ENCODE measurements at regions not wholly inside any gene's neighbourhood (a gene's known extent, or its start where the extent isn't known, plus 50 kb on each side); places are given as distances from the start of the nearest gene placed in this dataset.

DNA sequence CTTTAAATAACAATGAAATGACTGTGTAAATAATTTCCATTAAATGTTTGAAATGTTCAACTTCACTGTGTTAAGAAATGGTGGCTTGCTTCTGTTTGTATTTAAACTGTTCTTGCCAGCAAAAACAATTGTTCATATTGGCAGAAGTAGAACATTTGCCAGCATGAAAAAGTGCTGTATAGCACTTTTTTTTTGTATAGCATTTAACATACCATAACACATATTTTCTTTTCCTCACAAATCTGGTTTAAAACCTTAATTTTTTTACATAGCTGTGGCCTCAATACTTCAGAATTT lies 94.1 kb downstream of the COX18 start:
- TF ChIP-seq POLR2A (IDR thresholded peaks at IDR 0.05) (no peak), CTCF (IDR thresholded peaks at IDR 0.05) (no peak), POLR2AphosphoS5 (IDR thresholded peaks at IDR 0.05) (no peak)

All from breast epithelium (tissue), 3 donors.